ENCODE measurements at regions not wholly inside any gene's neighbourhood (a gene's known extent, or its start where the extent isn't known, plus 50 kb on each side); places are given as distances from the start of the nearest gene placed in this dataset.

DNA sequence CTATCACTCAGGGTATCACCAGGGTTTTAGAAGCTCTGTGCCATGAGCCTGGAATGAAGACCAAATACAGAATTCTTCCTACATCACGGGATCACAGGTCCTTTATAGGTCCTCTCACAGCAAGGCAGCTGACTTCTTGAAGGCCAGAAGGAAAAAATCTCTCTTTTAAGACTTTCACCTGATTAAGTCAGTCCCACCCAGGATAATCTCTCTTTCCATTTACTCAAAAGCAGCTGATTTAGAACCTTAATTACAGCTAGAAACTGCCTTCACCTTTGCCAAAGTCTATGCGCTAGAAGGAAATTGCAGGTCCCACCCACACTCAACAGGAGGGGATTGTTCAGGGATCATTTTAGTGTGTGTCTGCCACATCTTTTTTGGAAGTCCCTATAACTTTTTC is 135.1 kb downstream of the RAB11FIP2 start:
- no peak overlapping the region for H3K9ac ChIP-seq (ENCODE audit: insufficient read depth, low read length, poor library complexity, severe bottlenecking)
- DNase-seq, result no peak
- Mint-ChIP-seq H3K27ac (no peak overlapping the region), H3K27me3 (ENCODE audit: low read depth in 3 of 3) (peaks cover 0 to 5% (median 2%) of the 10 kb centered on the region in 3 donors), H3K4me3 (no peak overlapping the region), H3K9me3 (peaks cover 0 to 2% (median 0%) of the 10 kb centered on the region in 7 donors), H3K36me3 (no peaks in the 10 kb centered on the region), H3K4me1 (no peaks in the 10 kb centered on the region)
- WGBS (ENCODE audit: insufficient coverage), result no CpG with 5 or more reads among the region's 2 CpGs
- H4K20me1 ChIP-seq (ENCODE audit: insufficient read depth, low read length), result no peaks in the 10 kb centered on the region
- H3K79me2 ChIP-seq (ENCODE audit: insufficient read depth, low read length), result no peaks in the 10 kb centered on the region
- TF ChIP-seq, protein P1, sequence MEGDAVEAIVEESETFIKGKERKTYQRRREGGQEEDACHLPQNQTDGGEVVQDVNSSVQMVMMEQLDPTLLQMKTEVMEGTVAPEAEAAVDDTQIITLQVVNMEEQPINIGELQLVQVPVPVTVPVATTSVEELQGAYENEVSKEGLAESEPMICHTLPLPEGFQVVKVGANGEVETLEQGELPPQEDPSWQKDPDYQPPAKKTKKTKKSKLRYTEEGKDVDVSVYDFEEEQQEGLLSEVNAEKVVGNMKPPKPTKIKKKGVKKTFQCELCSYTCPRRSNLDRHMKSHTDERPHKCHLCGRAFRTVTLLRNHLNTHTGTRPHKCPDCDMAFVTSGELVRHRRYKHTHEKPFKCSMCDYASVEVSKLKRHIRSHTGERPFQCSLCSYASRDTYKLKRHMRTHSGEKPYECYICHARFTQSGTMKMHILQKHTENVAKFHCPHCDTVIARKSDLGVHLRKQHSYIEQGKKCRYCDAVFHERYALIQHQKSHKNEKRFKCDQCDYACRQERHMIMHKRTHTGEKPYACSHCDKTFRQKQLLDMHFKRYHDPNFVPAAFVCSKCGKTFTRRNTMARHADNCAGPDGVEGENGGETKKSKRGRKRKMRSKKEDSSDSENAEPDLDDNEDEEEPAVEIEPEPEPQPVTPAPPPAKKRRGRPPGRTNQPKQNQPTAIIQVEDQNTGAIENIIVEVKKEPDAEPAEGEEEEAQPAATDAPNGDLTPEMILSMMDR (IDR thresholded peaks at IDR 0.05), result no peak
- no peak overlapping the region for H3K27ac ChIP-seq (ENCODE audit: low read depth in 1 of 2, low read length in 2 of 2)
- H3K36me3 ChIP-seq (replicated peaks in 1 of 2; ENCODE audit: control insufficient read depth in 1 of 2, insufficient read depth in 2 of 2, low read length in 2 of 2), result no peaks in the 10 kb centered on the region
- no peak overlapping the region for H2AFZ ChIP-seq (ENCODE audit: insufficient read depth, low read depth, low read length, poor library complexity, severe bottlenecking)
- H3K4me1 ChIP-seq (ENCODE audit: control insufficient read depth in 1 of 2, insufficient read depth in 2 of 2, low read length in 2 of 2), result no peaks in the 10 kb centered on the region
- no peaks in the 10 kb centered on the region for H3K27me3 ChIP-seq (ENCODE audit: control insufficient read depth in 2 of 2, insufficient read depth in 2 of 2, low read length in 2 of 2)
- H3K4me2 ChIP-seq (replicated peaks; ENCODE audit: extremely low read depth, low read length, poor library complexity, severe bottlenecking), result no peak overlapping the region
- no peak overlapping the region for H3K4me3 ChIP-seq (replicated peaks in 1 of 3; ENCODE audit: low read depth in 2 of 3, low read length in 3 of 3)
- intact Hi-C loops (cut with micrococcal nuclease), result no loop called here
- no peaks in the 10 kb centered on the region for H3K9me3 ChIP-seq (replicated peaks in 1 of 2; ENCODE audit: control insufficient read depth in 1 of 2, insufficient read depth in 1 of 2, low read length in 2 of 2)

DNA sequence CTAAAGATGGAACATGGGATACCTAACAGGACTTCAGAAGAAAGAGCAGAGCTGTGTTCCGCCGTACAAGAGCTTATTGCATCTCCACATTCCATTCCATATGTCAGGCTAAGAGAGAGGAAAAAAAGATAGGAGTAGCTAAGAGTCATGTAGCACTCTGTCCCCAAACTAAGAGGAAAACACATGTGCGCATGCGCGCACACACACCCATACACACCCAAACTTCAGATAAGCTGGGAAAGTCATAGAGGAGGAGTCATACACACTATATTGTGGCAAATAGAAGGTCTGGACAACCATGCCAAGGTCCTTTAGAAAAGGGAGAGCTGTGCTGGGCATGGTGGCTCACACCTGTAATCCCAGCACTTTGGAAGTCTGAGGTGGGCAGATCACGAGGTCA is 132.4 kb downstream of the RAB11FIP2 start:
- H3K27ac ChIP-seq (ENCODE audit: low read depth in 1 of 2, low read length in 2 of 2), result no peak overlapping the region
- no peak overlapping the region for H3K4me2 ChIP-seq (replicated peaks; ENCODE audit: extremely low read depth, low read length, poor library complexity, severe bottlenecking)
- no peaks in the 10 kb centered on the region for H4K20me1 ChIP-seq (ENCODE audit: insufficient read depth, low read length)
- DNase-seq, result no peak
- Mint-ChIP-seq H3K4me1 (no peaks in the 10 kb centered on the region), H3K4me3 (no peak overlapping the region), H3K36me3 (no peaks in the 10 kb centered on the region), H3K27ac (no peak overlapping the region), H3K9me3 (peaks cover 0 to 2% (median 0%) of the 10 kb centered on the region in 7 donors), H3K27me3 (ENCODE audit: low read depth in 3 of 3) (peaks cover 0 to 2% (median 2%) of the 10 kb centered on the region in 3 donors)
- no peaks in the 10 kb centered on the region for H3K79me2 ChIP-seq (ENCODE audit: insufficient read depth, low read length)
- intact Hi-C loops (cut with micrococcal nuclease), result no loop called here
- H3K27me3 ChIP-seq (ENCODE audit: control insufficient read depth in 2 of 2, insufficient read depth in 2 of 2, low read length in 2 of 2), result no peaks in the 10 kb centered on the region
- H2AFZ ChIP-seq (ENCODE audit: insufficient read depth, low read depth, low read length, poor library complexity, severe bottlenecking), result no peak overlapping the region
- TF ChIP-seq, protein P1 (IDR thresholded peaks at IDR 0.05), result no peak
- H3K36me3 ChIP-seq (replicated peaks in 1 of 2; ENCODE audit: control insufficient read depth in 1 of 2, insufficient read depth in 2 of 2, low read length in 2 of 2), result no peaks in the 10 kb centered on the region
- no peaks in the 10 kb centered on the region for H3K9me3 ChIP-seq (replicated peaks in 1 of 2; ENCODE audit: control insufficient read depth in 1 of 2, insufficient read depth in 1 of 2, low read length in 2 of 2)
- no peaks in the 10 kb centered on the region for H3K4me1 ChIP-seq (ENCODE audit: control insufficient read depth in 1 of 2, insufficient read depth in 2 of 2, low read length in 2 of 2)
- no CpG with 5 or more reads among the region's 6 CpGs for WGBS (ENCODE audit: insufficient coverage)
- H3K9ac ChIP-seq (ENCODE audit: insufficient read depth, low read length, poor library complexity, severe bottlenecking), result no peak overlapping the region
- H3K4me3 ChIP-seq (replicated peaks in 1 of 3; ENCODE audit: low read depth in 2 of 3, low read length in 3 of 3), result no peak overlapping the region

Measured in CD14-positive monocyte (primary cell).